GM21423 (cell line): ENCODE measurements at regions not wholly inside any gene's neighbourhood (a gene's known extent, or its start where the extent isn't known, plus 50 kb on each side); places are given as distances from the start of the nearest gene placed in this dataset.

Source experiments
- ATAC-seq: cut with Tn5 transposase; IDR thresholded peaks from one replicate; pipeline ENCODE4 v1.9.1; 2021; ENCODE audit warnings: mild to moderate bottlenecking, moderate library complexity; ENCODE audit not compliant: unreplicated experiment

- ATAC-seq = no peak
Measured at GRCh38 chrX:30951003-30951402, 61.9 kb upstream of the TAB3 start.

- ATAC-seq = no peak
Measured at GRCh38 chrX:30950391-30950790, 61.3 kb upstream of the TAB3 start.

- ATAC-seq = no peak
Measured at GRCh38 chrX:30949554-30949953, 60.5 kb upstream of the TAB3 start.

- ATAC-seq = no peak
Measured at GRCh38 chrX:30948626-30949025, 59.6 kb upstream of the TAB3 start.

GRCh38 chrX:30948051-30948450 lies 59.0 kb upstream of the TAB3 start:
- ATAC-seq = no peak

- ATAC-seq = no peak
Measured at GRCh38 chrX:30943984-30944383, 54.9 kb upstream of the TAB3 start.

- ATAC-seq = no peak
Measured at GRCh38 chrX:30941898-30942297, 52.8 kb upstream of the TAB3 start.

GRCh38 chrX:30939928-30940327 lies 50.9 kb upstream of the TAB3 start:
- no peak for ATAC-seq
